ENCODE measurements at regions not wholly inside any gene's neighbourhood (a gene's known extent, or its start where the extent isn't known, plus 50 kb on each side); places are given as distances from the start of the nearest gene placed in this dataset.

DNA sequence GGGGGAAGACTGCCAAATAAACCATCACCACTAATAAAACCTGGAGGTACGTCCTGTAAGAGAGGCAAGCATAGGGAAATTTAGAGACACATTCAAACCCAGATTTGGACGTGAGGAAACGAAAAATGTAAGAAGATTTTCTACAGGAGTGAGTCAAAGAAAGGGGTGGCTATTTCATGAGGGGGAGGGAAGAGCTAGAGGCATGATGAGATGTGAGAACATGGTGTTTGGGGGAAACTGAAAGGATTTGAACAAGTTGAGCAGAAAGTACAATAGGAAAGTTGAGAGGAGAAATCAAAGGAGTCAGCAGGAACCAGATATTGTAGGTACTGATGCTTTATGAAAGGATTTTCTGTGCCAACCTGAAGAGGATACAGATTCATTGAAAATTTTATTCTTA is 179.1 kb upstream of the HS3ST5 start:
- Mint-ChIP-seq H3K4me3 (no peak overlapping the region), H3K9me3 (no peaks in the 10 kb centered on the region), H3K27me3 (ENCODE audit: low read depth) (no peaks in the 10 kb centered on the region), H3K27ac (no peak overlapping the region), H3K36me3 (ENCODE audit: low read depth) (no peaks in the 10 kb centered on the region), H3K4me1 (ENCODE audit: low read depth) (no peaks in the 10 kb centered on the region)
- DNase-seq (ENCODE audit: low spot score), result no peak

DNA sequence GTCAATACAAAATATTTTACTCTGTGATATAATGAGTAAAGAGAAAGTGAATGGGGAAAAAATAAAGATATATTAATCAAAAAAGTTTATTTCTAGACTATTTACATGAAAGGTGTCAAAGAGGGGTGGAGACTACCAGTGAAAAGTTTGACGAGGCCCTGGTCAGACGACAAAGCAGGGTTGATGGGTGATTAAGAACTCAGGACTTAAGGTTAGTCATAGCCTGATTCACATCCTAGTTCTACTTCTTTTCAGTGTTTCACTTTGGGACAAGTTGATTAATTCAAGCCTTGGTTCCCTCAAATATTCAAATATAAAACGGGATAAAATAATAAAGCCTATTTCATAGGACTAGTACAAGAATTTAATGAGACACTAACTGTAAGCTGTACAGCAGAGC is 178.2 kb upstream of the HS3ST5 start:
- DNase-seq (ENCODE audit: low spot score), result no peak
- Mint-ChIP-seq H3K27me3 (ENCODE audit: low read depth) (no peaks in the 10 kb centered on the region), H3K27ac (no peak overlapping the region), H3K9me3 (no peaks in the 10 kb centered on the region), H3K4me1 (ENCODE audit: low read depth) (no peaks in the 10 kb centered on the region), H3K4me3 (no peak overlapping the region), H3K36me3 (ENCODE audit: low read depth) (no peaks in the 10 kb centered on the region)

DNA sequence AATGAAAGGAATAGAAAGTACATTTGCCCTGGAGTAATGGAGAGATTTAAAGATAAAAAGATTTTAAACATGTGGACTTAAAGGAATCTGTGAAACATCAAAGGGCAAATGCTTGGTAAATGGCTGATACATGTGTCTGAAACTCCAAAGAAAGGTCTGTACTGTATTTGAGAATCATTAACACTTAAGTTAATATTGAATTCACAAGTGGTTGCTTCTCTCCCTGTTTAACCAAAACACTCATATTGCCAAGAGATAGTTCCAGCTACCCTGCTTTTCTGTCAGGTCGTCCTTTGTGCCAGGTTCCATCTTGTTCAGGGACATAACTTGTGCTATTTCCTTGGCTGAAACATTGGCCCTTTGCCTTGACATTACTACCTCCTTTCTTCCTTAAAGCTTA is 171.3 kb upstream of the HS3ST5 start:
- Mint-ChIP-seq H3K27ac (no peak overlapping the region), H3K4me3 (no peak overlapping the region), H3K4me1 (ENCODE audit: low read depth) (no peaks in the 10 kb centered on the region), H3K27me3 (ENCODE audit: low read depth) (no peaks in the 10 kb centered on the region), H3K36me3 (ENCODE audit: low read depth) (no peaks in the 10 kb centered on the region), H3K9me3 (no peaks in the 10 kb centered on the region)
- DNase-seq (ENCODE audit: low spot score), result no peak

DNA sequence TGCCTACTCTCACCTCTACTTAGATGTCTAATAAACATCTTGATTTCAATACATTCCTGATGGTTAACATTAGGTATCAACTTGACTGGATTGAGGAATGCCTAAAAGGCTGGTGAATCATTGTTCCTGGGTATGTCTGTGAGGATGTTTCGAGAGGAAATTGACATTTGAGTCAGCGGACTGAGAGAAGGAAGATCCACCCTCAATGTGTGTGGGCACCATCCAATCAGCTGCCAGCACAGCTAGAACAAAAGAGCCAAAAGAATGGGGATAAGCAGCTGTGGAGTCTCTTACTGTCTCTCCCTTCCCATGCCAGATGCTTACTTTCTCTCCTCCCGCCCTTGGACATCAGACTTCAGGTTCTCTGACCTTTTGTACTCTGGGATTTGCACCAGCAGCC is 128.6 kb upstream of the HS3ST5 start:
- Mint-ChIP-seq H3K4me3 (no peak overlapping the region), H3K36me3 (ENCODE audit: low read depth) (no peaks in the 10 kb centered on the region), H3K27me3 (ENCODE audit: low read depth) (no peaks in the 10 kb centered on the region), H3K27ac (no peak overlapping the region), H3K9me3 (no peaks in the 10 kb centered on the region), H3K4me1 (ENCODE audit: low read depth) (no peaks in the 10 kb centered on the region)
- no peak for DNase-seq (ENCODE audit: low spot score)

DNA sequence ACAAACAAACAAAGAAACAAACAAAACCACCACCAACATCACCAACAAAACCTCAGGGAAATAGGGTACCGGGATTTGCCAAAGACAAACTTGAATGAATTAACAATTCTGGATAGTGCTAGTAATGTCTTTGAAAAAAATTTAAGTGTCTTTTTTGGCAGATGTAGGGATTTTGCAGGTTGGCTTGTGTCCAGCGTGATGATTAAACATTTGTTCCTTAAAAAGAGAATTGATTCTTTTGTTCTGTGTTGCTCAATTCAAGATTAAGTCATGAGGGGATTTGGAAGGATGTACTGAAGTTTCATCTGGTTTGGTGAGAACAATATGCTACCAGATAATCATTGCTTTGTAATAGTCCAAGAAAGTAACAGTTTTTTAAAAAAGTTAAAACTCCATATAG is 125.1 kb upstream of the HS3ST5 start:
- DNase-seq (ENCODE audit: low spot score), result no peak
- no peak overlapping the region for H3K4me3 Mint-ChIP-seq
- no peaks in the 10 kb centered on the region for H3K9me3 Mint-ChIP-seq
- H3K4me1 Mint-ChIP-seq (ENCODE audit: low read depth), result no peaks in the 10 kb centered on the region
- H3K36me3 Mint-ChIP-seq (ENCODE audit: low read depth), result no peaks in the 10 kb centered on the region
- no peak overlapping the region for H3K27ac Mint-ChIP-seq
- no peaks in the 10 kb centered on the region for H3K27me3 Mint-ChIP-seq (ENCODE audit: low read depth)

DNA sequence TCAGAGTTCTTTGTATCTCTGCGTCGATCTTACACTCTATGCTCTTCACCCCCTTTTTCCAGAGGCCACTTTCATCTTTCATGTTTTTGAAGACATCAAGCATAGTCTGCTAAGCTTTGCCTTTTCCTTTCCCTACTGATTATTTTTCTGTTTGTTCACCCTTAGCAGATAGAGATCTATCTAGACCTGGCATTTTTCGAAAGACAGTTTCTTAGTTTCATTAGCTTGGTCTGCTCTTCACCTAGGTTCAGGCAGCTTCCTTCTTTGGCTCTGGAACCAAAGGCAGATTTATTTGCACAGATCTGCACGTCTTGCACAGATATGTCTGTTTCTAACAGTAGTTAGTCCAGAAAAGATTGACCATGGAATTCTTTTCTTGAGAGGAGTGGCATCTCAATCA is 122.7 kb upstream of the HS3ST5 start:
- Mint-ChIP-seq H3K4me3 (no peak overlapping the region), H3K27me3 (ENCODE audit: low read depth) (no peaks in the 10 kb centered on the region), H3K9me3 (no peaks in the 10 kb centered on the region), H3K4me1 (ENCODE audit: low read depth) (no peaks in the 10 kb centered on the region), H3K27ac (no peak overlapping the region), H3K36me3 (ENCODE audit: low read depth) (no peaks in the 10 kb centered on the region)
- no peak for DNase-seq (ENCODE audit: low spot score)

DNA sequence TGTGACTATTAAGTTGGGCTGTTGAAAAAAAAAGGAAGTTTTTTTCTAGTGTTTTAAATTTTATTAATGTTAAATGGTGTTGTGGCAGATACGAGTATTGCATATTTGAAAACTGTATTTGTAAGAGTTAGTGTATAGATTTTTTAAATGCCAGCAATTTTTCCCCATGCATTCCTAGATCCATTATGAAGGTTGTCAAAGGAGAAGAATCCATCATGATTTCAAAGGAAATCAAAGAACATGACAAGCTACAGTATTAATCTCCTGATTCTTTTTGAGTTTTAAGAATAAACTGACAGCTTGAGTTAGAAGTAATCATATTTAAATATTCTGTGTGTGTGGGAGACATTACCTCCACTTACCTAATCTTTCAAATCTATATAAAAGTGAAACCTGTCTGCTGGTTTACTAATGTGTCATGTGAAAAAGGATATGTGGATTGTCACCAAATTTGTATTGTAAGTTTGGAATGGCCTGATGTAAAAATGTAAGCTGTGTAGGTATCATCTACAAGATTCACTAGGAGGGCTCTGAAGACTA is 111.0 kb upstream of the HS3ST5 start:
- Mint-ChIP-seq H3K9me3 (no peaks in the 10 kb centered on the region), H3K27ac (no peak overlapping the region), H3K4me3 (no peak overlapping the region), H3K36me3 (ENCODE audit: low read depth) (no peaks in the 10 kb centered on the region), H3K4me1 (ENCODE audit: low read depth) (no peaks in the 10 kb centered on the region), H3K27me3 (ENCODE audit: low read depth) (no peaks in the 10 kb centered on the region)
- DNase-seq (ENCODE audit: low spot score), result no peak

DNA sequence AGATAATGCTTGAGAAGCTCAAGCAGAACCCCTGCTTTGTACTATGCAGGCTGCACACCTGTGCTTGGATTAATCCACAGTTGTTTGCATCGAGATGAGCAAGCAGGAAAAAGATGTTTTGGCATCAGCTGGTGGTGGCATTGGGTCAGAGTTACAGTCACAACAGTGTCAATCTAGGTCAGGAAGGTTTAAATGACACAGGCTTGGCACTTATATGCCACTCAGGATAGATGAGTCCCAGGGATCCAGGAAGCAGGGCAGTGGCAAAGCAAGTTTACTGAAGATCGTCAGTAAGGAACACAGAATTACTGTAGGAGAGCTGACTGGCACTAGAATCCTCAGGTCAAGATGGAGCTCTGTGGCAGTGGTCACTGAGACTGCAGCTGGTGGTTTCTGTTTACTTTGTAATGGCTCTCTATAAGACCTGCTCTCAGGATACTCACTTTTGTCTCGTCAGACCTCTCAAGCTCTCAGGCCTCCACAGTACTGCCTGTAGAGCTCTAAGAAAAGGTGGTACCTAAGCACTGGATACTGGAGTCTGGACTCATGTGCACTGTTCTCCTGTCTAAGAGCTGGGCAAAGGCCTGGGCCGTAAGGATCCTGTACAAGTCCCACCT is 110.1 kb upstream of the HS3ST5 start:
- no peak overlapping the region for H3K27ac Mint-ChIP-seq
- H3K27me3 Mint-ChIP-seq (ENCODE audit: low read depth), result no peaks in the 10 kb centered on the region
- no peaks in the 10 kb centered on the region for H3K36me3 Mint-ChIP-seq (ENCODE audit: low read depth)
- no peak for DNase-seq (ENCODE audit: low spot score)
- no peak overlapping the region for H3K4me3 Mint-ChIP-seq
- no peaks in the 10 kb centered on the region for H3K4me1 Mint-ChIP-seq (ENCODE audit: low read depth)
- H3K9me3 Mint-ChIP-seq, result no peaks in the 10 kb centered on the region

DNA sequence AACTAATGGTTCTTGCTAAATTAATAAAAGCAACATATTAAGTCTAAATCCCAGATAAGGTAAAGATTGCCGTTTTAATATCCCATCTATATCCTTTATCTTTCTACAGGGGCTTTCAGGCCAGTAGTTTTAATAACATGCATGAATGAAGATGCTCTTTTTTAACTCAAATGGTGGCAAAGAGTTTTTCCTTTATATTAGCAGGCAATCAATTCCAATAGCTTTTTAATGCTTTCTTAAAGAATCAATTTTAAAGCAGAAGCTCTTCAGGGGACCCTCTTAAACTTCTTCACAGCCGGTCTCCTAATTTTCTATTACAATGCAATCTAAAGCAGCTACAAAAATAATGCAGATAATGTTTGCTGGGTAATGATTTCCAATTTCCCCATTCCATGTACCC is 107.8 kb upstream of the HS3ST5 start:
- no peaks in the 10 kb centered on the region for H3K36me3 Mint-ChIP-seq (ENCODE audit: low read depth)
- H3K9me3 Mint-ChIP-seq, result no peaks in the 10 kb centered on the region
- no peak for DNase-seq (ENCODE audit: low spot score)
- H3K27me3 Mint-ChIP-seq (ENCODE audit: low read depth), result no peaks in the 10 kb centered on the region
- H3K4me3 Mint-ChIP-seq, result no peak overlapping the region
- no peaks in the 10 kb centered on the region for H3K4me1 Mint-ChIP-seq (ENCODE audit: low read depth)
- H3K27ac Mint-ChIP-seq, result no peak overlapping the region

DNA sequence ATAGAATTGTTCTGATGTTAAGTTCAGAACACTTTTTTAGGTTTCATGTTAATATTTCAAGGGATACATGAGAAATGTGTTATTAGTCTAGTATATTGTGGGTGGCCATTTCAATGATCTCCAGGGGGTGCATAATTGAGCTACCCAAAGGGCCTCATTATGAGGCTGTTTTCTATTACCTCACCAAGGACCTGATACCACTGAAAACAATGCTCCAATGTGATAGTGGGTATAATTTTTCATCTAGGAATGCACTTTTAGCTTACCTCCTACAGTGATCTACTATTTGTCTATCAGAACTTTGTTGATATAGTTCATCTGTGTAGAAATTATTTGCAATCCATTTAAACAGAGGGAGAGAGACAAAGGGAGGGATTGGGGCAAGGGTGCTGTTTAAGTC is 106.8 kb upstream of the HS3ST5 start:
- DNase-seq (ENCODE audit: low spot score), result no peak
- Mint-ChIP-seq H3K36me3 (ENCODE audit: low read depth) (no peaks in the 10 kb centered on the region), H3K27ac (no peak overlapping the region), H3K4me1 (ENCODE audit: low read depth) (no peaks in the 10 kb centered on the region), H3K4me3 (no peak overlapping the region), H3K9me3 (no peaks in the 10 kb centered on the region), H3K27me3 (ENCODE audit: low read depth) (no peaks in the 10 kb centered on the region)

DNA sequence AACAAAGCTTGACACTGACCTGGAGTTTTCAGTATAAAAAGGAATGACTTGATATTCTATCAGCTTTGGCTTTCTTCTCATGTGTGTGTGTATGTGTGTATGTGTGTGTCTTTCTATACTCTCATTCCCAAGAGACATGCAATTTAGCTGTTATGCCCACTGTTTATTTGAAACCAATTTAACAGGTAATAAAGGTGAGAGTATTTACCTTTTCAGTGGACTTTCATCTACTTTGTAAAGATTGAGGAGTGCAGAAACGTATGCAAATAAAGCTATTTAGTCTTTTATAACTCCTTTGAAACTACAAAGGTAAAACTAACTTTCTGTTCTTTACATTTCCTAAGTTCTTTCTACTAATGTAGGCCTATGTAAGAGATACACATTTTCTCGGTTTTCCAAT is 103.5 kb upstream of the HS3ST5 start:
- no peak overlapping the region for H3K27ac Mint-ChIP-seq
- no peaks in the 10 kb centered on the region for H3K27me3 Mint-ChIP-seq (ENCODE audit: low read depth)
- no peak overlapping the region for H3K4me3 Mint-ChIP-seq
- no peak for DNase-seq (ENCODE audit: low spot score)
- no peaks in the 10 kb centered on the region for H3K36me3 Mint-ChIP-seq (ENCODE audit: low read depth)
- H3K4me1 Mint-ChIP-seq (ENCODE audit: low read depth), result no peaks in the 10 kb centered on the region
- no peaks in the 10 kb centered on the region for H3K9me3 Mint-ChIP-seq

DNA sequence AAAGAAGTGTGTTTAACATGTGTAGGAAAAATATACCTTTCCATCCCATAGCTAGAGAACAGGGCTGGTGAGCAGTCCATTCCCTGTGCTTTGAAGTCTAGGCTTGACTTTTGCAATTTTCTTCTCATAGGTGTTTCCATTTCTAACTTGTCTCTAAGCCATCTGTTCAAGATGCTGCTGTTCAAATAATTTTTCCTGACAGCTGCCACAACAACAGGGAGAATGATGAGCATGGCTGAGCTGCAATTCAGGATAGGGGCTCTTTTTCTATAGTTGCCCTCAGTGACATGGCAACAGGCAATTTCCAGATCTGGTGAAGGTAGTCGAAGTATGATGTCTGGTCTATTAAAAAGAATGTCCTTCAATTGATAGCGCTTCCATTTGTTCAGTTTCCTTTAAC is 103.0 kb upstream of the HS3ST5 start:
- Mint-ChIP-seq H3K4me3 (no peak overlapping the region), H3K9me3 (no peaks in the 10 kb centered on the region), H3K27me3 (ENCODE audit: low read depth) (no peaks in the 10 kb centered on the region), H3K27ac (no peak overlapping the region), H3K36me3 (ENCODE audit: low read depth) (no peaks in the 10 kb centered on the region), H3K4me1 (ENCODE audit: low read depth) (no peaks in the 10 kb centered on the region)
- DNase-seq (ENCODE audit: low spot score), result no peak

DNA sequence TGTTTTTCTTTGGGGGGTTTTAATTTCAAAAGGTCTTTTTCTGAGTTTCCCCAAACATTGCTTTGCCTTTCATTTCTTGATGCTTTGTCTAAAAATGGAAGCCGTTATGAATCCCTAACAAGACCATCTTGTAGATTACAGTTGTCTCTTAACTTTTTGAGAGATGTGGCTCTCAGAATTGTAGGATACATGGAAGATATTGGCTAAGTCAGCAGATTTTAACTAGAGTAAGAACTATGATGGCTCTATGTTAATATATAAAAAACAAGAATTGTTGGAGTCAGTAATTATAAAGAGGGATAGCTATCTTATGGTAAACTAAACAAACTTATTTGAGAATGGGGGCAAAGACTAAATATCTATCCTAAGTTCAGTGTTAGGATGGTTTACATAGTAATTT is 96.6 kb upstream of the HS3ST5 start:
- H3K9me3 Mint-ChIP-seq, result no peaks in the 10 kb centered on the region
- H3K4me3 Mint-ChIP-seq, result no peak overlapping the region
- no peak for DNase-seq (ENCODE audit: low spot score)
- no peaks in the 10 kb centered on the region for H3K36me3 Mint-ChIP-seq (ENCODE audit: low read depth)
- no peak overlapping the region for H3K27ac Mint-ChIP-seq
- no peaks in the 10 kb centered on the region for H3K4me1 Mint-ChIP-seq (ENCODE audit: low read depth)
- H3K27me3 Mint-ChIP-seq (ENCODE audit: low read depth), result no peaks in the 10 kb centered on the region

DNA sequence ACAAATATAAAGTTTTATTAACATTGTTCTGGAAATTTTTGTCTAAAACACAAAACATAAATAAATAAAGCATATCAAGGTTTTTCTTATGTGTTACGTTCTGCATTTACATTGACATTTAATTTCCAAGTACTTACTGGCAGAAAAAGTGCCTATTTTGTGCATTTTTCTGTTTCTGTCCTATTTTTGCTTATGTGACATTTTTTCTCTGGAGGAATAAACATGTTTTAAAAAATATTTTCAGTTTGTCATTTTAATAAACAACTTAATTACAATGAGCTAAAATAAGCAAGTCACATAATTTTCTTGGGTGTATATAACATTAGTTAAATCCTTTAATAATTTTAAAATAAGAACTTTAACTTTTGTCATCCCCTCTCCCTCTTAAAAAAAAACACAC is 94.4 kb upstream of the HS3ST5 start:
- Mint-ChIP-seq H3K27me3 (ENCODE audit: low read depth) (no peaks in the 10 kb centered on the region), H3K9me3 (no peaks in the 10 kb centered on the region), H3K4me1 (ENCODE audit: low read depth) (no peaks in the 10 kb centered on the region), H3K36me3 (ENCODE audit: low read depth) (no peaks in the 10 kb centered on the region), H3K27ac (no peak overlapping the region), H3K4me3 (no peak overlapping the region)
- DNase-seq (ENCODE audit: low spot score), result no peak

DNA sequence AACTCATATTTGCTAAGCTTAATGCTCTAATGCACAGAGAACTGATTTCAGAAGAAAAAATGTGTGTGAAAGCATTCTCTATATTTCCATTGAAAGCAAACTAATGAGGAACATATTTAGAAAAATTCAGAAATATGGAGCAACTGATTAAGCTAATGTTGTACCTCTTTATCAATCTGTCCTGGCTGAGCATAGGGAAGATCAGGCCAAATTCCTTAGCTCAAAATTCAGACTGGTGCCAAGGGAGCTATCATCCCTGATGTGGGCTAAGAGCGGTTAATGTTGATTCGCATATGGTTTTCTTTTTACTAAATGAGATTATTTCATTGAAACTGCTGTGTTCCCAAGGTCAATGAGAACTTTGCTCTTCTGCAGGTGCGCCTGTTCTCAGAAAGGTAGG is 93.9 kb upstream of the HS3ST5 start:
- Mint-ChIP-seq H3K27me3 (ENCODE audit: low read depth) (no peaks in the 10 kb centered on the region), H3K4me3 (no peak overlapping the region), H3K9me3 (no peaks in the 10 kb centered on the region), H3K4me1 (ENCODE audit: low read depth) (no peaks in the 10 kb centered on the region), H3K27ac (no peak overlapping the region), H3K36me3 (ENCODE audit: low read depth) (no peaks in the 10 kb centered on the region)
- DNase-seq (ENCODE audit: low spot score), result no peak

Data from T-helper 2 cell treated with Interferon-gamma antibody and Interleukin-4, amounts not matched to agents 5 μg/mL and 100 μg/mL, for 36 hours (primary cell).